NCI-H82 treated with DMSO at 0.1 percent for 48 hours (cell line): ENCODE measurements at regions not wholly inside any gene's neighbourhood (a gene's known extent, or its start where the extent isn't known, plus 50 kb on each side); places are given as distances from the start of the nearest gene placed in this dataset.

Experiments used
- DNase-seq: peaks from one replicate; lab custom pipeline; 2025; ENCODE audit not compliant: unreplicated experiment; lab: John Stamatoyannopoulos, UW

GRCh38 chr17:15894258-15894657, 50.7 kb upstream of the ADORA2B start:
- no peak for DNase-seq

GRCh38 chr17:15894913-15895658, 49.8 kb upstream of the ADORA2B start:
- no peak for DNase-seq
